WTC11 (cell line): ENCODE measurements at regions not wholly inside any gene's neighbourhood (a gene's known extent, or its start where the extent isn't known, plus 50 kb on each side); places are given as distances from the start of the nearest gene placed in this dataset.

ENCODE experiments used
- ATAC-seq: fragments of 200-7000 bp; cut with Tn5 transposase; 2 replicates; pipeline ENCODE4 v1.10.0; 2021; ENCODE audit warnings: mild to moderate bottlenecking, moderate library complexity
- CTCF ChIA-PET: fragments of 300-600 bp; sonication (Branson Sonifier 250); formaldehyde crosslinking; loops from one replicate; lab custom pipeline; 2021; ENCODE audit warnings: antibody characterized with exemption; lab: Charles Lee
- POLR2A ChIA-PET: fragments of 350-600 bp; sonication (Branson Sonifier 250); formaldehyde crosslinking; loops from one replicate; lab custom pipeline; 2021; ENCODE audit warnings: antibody characterized with exemption; lab: Charles Lee
- DNase-seq: peaks from one replicate; pipeline ENCODE4 v3.0.0; 2021; ENCODE audit warnings: low spot score
- H3K27ac Mint-ChIP-seq: 2 replicates; pipeline ENCODE4 v1.8.0; 2021; ENCODE audit warnings: mixed read lengths
- H3K27me3 Mint-ChIP-seq: 2 replicates; pipeline ENCODE4 v1.8.0; 2021; ENCODE audit warnings: low read depth, mild to moderate bottlenecking, moderate library complexity, mixed read lengths
- H3K36me3 Mint-ChIP-seq: 2 replicates; pipeline ENCODE4 v1.8.0; 2021; ENCODE audit warnings: mixed read lengths
- H3K4me1 Mint-ChIP-seq: 2 replicates; pipeline ENCODE4 v1.8.0; 2022; ENCODE audit warnings: mixed read lengths
- H3K4me3 Mint-ChIP-seq: 2 replicates; pipeline ENCODE4 v1.8.0; 2021; ENCODE audit warnings: mild to moderate bottlenecking, moderate library complexity, mixed read lengths
- H3K9me3 Mint-ChIP-seq: 2 replicates; pipeline ENCODE4 v1.8.0; 2021; ENCODE audit warnings: mixed read lengths
- ATF1 ChIP-seq: sonication (generic); formaldehyde crosslinking; IDR thresholded peaks from 2 replicates; pipeline ENCODE4 v1.8.1; 2023; ENCODE audit warnings: mild to moderate bottlenecking, moderate library complexity, missing genetic modification reagents
- CTCF ChIP-seq: fragments of 200-600 bp; IDR thresholded peaks from 2 replicates; pipeline ENCODE4 v1.8.0; 2022; ENCODE audit warnings: antibody characterized with exemption
- EMX1 ChIP-seq: fragments of 250-450 bp; sonication (Bioruptor Pico); IDR thresholded peaks from 2 replicates; pipeline ENCODE4 v1.8.0; 2021; ENCODE audit warnings: mild to moderate bottlenecking
- FOXK1 ChIP-seq: sonication (generic); formaldehyde crosslinking; IDR thresholded peaks from 2 replicates; pipeline ENCODE4 v1.8.0; 2022; ENCODE audit warnings: mild to moderate bottlenecking, moderate library complexity, missing genetic modification reagents
- HMGA2 ChIP-seq: fragments of 250-450 bp; sonication (Bioruptor Pico); IDR thresholded peaks from 2 replicates; pipeline ENCODE4 v1.4.0; 2021; ENCODE audit warnings: mild to moderate bottlenecking, moderate library complexity
- IRF2 ChIP-seq: sonication (generic); formaldehyde crosslinking; IDR thresholded peaks from 2 replicates; pipeline ENCODE4 v1.8.0; 2022; ENCODE audit warnings: low read depth, missing genetic modification reagents, borderline replicate concordance
- RELA ChIP-seq: sonication (generic); formaldehyde crosslinking; IDR thresholded peaks from 2 replicates; pipeline ENCODE4 v1.8.1; 2022; ENCODE audit warnings: missing genetic modification reagents, mild to moderate bottlenecking, borderline replicate concordance
- SMAD4 ChIP-seq: sonication (generic); formaldehyde crosslinking; IDR thresholded peaks from 2 replicates; pipeline ENCODE4 v1.8.0; 2022; ENCODE audit warnings: mild to moderate bottlenecking, missing genetic modification reagents
- SP1 ChIP-seq: sonication (generic); formaldehyde crosslinking; conservative IDR thresholded peaks from 2 replicates; pipeline ENCODE4 v1.8.1; 2022; ENCODE audit warnings: missing genetic modification reagents
- ZNF396 ChIP-seq: fragments of 250-450 bp; sonication (Bioruptor Pico); IDR thresholded peaks from 2 replicates; pipeline ENCODE4 v1.8.0; 2021; ENCODE audit warnings: mild to moderate bottlenecking, moderate library complexity, borderline replicate concordance
- TF ChIP-seq, protein P1 (sequence below): fragments of 250-450 bp; sonication (Bioruptor Pico); IDR thresholded peaks from 2 replicates; pipeline ENCODE4 v1.9.0; 2021; ENCODE audit warnings: moderate library complexity, mild to moderate bottlenecking, inconsistent platforms, borderline replicate concordance
- TF ChIP-seq, protein P2 (sequence below): sonication (generic); formaldehyde crosslinking; IDR thresholded peaks from 2 replicates; pipeline ENCODE4 v1.8.0; 2022; ENCODE audit warnings: missing genetic modification reagents
- TF ChIP-seq, protein P3 (sequence below): sonication (generic); formaldehyde crosslinking; IDR thresholded peaks from 2 replicates; pipeline ENCODE4 v1.8.1; 2023; ENCODE audit warnings: mild to moderate bottlenecking, missing genetic modification reagents
- TF ChIP-seq, protein P4 (sequence below): sonication (generic); formaldehyde crosslinking; IDR thresholded peaks from 2 replicates; pipeline ENCODE4 v1.8.1; 2023; ENCODE audit warnings: mild to moderate bottlenecking, missing genetic modification reagents, moderate library complexity

DNA sequence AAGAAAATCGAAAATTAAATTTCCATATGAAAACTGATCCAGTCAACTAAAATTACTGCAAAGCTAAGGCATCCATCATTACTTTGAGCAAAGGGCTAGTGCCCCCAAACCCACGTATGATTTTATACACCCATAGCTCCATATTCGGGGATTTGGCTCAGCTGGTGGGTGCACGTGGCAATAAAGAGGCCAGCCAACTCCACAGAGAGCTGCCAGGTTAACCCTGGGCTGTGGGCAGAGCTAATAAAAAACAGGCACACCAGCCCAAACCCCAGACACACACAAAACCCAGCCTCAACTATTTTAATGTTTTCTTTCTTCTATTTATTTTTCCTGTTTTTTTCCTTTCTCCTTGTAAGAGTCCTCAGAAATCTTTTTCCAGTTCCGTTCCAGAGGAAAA lies 151.3 kb upstream of the SOX11 start:
- no peaks in the 10 kb centered on the region for H3K4me1 Mint-ChIP-seq
- CTCF ChIA-PET, result no interaction called here
- peaks cover 6% of the 10 kb centered on the region for H3K27me3 Mint-ChIP-seq
- no peak for DNase-seq
- H3K36me3 Mint-ChIP-seq, result peaks cover 64% of the 10 kb centered on the region
- no peak overlapping the region for H3K27ac Mint-ChIP-seq
- peaks cover 67% of the 10 kb centered on the region for H3K9me3 Mint-ChIP-seq
- POLR2A ChIA-PET, result no interaction called here
- TF ChIP-seq ATF1 (CRISPR knock-in tag) (no peak), SMAD4 (CRISPR knock-in tag) (no peak), RELA (CRISPR knock-in tag) (no peak)
- TF ChIP-seq, protein P1, sequence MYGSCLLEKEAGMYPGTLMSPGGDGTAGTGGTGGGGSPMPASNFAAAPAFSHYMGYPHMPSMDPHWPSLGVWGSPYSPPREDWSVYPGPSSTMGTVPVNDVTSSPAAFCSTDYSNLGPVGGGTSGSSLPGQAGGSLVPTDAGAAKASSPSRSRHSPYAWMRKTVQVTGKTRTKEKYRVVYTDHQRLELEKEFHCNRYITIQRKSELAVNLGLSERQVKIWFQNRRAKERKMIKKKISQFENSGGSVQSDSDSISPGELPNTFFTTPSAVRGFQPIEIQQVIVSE, result no peak
- TF ChIP-seq, protein P2, sequence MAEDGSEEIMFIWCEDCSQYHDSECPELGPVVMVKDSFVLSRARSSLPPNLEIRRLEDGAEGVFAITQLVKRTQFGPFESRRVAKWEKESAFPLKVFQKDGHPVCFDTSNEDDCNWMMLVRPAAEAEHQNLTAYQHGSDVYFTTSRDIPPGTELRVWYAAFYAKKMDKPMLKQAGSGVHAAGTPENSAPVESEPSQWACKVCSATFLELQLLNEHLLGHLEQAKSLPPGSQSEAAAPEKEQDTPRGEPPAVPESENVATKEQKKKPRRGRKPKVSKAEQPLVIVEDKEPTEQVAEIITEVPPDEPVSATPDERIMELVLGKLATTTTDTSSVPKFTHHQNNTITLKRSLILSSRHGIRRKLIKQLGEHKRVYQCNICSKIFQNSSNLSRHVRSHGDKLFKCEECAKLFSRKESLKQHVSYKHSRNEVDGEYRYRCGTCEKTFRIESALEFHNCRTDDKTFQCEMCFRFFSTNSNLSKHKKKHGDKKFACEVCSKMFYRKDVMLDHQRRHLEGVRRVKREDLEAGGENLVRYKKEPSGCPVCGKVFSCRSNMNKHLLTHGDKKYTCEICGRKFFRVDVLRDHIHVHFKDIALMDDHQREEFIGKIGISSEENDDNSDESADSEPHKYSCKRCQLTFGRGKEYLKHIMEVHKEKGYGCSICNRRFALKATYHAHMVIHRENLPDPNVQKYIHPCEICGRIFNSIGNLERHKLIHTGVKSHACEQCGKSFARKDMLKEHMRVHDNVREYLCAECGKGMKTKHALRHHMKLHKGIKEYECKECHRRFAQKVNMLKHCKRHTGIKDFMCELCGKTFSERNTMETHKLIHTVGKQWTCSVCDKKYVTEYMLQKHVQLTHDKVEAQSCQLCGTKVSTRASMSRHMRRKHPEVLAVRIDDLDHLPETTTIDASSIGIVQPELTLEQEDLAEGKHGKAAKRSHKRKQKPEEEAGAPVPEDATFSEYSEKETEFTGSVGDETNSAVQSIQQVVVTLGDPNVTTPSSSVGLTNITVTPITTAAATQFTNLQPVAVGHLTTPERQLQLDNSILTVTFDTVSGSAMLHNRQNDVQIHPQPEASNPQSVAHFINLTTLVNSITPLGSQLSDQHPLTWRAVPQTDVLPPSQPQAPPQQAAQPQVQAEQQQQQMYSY, result no peak
- H3K4me3 Mint-ChIP-seq, result no peak overlapping the region
- ATAC-seq, result no peak

GRCh38 chr2:5544205-5544786 lies 147.9 kb upstream of the SOX11 start:
- Mint-ChIP-seq H3K36me3 (peaks cover 70% of the 10 kb centered on the region), H3K27ac (no peak overlapping the region), H3K4me3 (no peak overlapping the region), H3K9me3 (peaks cover 78% of the 10 kb centered on the region), H3K4me1 (no peaks in the 10 kb centered on the region), H3K27me3 (peaks cover 3% of the 10 kb centered on the region)
- ChIA-PET CTCF (no interaction called here), POLR2A (no interaction called here)
- TF ChIP-seq, protein P3, sequence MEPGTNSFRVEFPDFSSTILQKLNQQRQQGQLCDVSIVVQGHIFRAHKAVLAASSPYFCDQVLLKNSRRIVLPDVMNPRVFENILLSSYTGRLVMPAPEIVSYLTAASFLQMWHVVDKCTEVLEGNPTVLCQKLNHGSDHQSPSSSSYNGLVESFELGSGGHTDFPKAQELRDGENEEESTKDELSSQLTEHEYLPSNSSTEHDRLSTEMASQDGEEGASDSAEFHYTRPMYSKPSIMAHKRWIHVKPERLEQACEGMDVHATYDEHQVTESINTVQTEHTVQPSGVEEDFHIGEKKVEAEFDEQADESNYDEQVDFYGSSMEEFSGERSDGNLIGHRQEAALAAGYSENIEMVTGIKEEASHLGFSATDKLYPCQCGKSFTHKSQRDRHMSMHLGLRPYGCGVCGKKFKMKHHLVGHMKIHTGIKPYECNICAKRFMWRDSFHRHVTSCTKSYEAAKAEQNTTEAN (CRISPR knock-in tag), result no peak
- TF ChIP-seq, protein P2, result no peak
- TF ChIP-seq, protein P4, sequence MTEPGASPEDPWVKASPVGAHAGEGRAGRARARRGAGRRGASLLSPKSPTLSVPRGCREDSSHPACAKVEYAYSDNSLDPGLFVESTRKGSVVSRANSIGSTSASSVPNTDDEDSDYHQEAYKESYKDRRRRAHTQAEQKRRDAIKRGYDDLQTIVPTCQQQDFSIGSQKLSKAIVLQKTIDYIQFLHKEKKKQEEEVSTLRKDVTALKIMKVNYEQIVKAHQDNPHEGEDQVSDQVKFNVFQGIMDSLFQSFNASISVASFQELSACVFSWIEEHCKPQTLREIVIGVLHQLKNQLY (CRISPR knock-in tag), result no peak
- no peak for TF ChIP-seq IRF2 (CRISPR knock-in tag)
- TF ChIP-seq FOXK1 (CRISPR knock-in tag), result no peak
- no peak for TF ChIP-seq RELA (CRISPR knock-in tag)
- no peak for TF ChIP-seq ZNF396 (CRISPR knock-in tag)
- ATAC-seq (no peak), DNase-seq (no peak)

DNA sequence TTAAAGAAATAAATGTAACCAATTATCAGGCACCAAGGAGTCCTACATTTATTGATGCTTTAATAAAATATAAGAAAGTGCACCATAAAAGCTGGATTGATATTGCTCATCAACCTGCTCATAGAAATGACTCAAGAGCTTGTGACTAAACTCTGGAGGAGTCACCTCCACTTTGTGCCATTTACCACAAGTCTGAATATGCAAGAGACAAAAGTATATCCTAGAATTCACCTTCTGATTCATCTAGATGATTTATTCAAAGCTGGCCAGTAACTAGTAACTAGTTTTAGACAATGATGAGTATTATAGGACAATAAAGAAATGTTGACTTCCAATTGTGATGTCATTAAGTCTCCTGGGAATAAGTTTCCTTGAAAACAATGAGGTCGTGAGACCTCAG lies 146.0 kb upstream of the SOX11 start:
- H3K27me3 Mint-ChIP-seq, result peaks cover 8% of the 10 kb centered on the region
- no peak for DNase-seq
- POLR2A ChIA-PET, result no interaction called here
- no peak for TF ChIP-seq HMGA2 (CRISPR knock-in tag)
- no peak for TF ChIP-seq EMX1 (CRISPR knock-in tag)
- TF ChIP-seq, protein P3 (CRISPR knock-in tag), result no peak
- no peak for TF ChIP-seq CTCF
- TF ChIP-seq SP1 (CRISPR knock-in tag), result no peak
- TF ChIP-seq IRF2 (CRISPR knock-in tag), result no peak

More for the DNA sequence above, 146.0 kb upstream of the SOX11 start:
- Mint-ChIP-seq H3K4me1 (no peaks in the 10 kb centered on the region), H3K36me3 (peaks cover 77% of the 10 kb centered on the region), H3K9me3 (peaks cover 83% of the 10 kb centered on the region), H3K4me3 (no peak overlapping the region), H3K27ac (no peak overlapping the region)
- CTCF ChIA-PET, result no interaction called here
- ATAC-seq, result no peak
